ENCODE measurements at regions not wholly inside any gene's neighbourhood (a gene's known extent, or its start where the extent isn't known, plus 50 kb on each side); places are given as distances from the start of the nearest gene placed in this dataset.

DNA sequence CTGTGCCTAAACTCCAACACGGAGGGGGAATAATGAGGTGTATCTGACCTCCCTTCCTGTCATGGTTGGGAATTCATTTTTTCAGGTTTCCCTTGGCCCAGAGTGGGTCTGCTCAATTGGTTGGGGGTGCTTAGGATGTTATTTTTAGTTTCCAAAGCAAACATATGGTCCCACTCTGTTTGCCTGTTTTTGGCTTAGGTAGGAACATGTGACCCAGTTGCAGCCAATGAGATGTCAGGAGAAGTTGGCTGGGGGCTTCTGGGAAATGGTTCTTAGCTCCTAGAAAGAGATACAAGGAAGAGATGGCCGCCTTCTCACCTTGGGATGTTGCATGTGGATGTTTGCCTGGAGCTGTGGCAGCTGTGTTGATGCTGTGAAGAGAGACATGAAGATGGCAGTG is 147.9 kb upstream of the RFLNA start:
- Histone ChIP-seq H3K4me3 (replicated peaks in 1 of 2; ENCODE audit: low read depth in 1 of 2, low read length in 2 of 2) (no peak overlapping the region), H3K9me3 (ENCODE audit: control insufficient read depth in 1 of 2, insufficient read depth in 1 of 2, low read depth in 1 of 2, low read length in 2 of 2) (peaks cover 0 to 4% of the 10 kb centered on the region in 2 experiments; a peak in 1 of 4 replicates), H3K9me2 (ENCODE audit: insufficient read depth) (no peaks in the 10 kb centered on the region), H2AFZ (ENCODE audit: low read depth, low read length, poor library complexity, severe bottlenecking) (no peak overlapping the region), H3K79me2 (ENCODE audit: insufficient read depth, low read length) (no peaks in the 10 kb centered on the region), H3K27ac (ENCODE audit: low read depth, low read length) (no peak overlapping the region), H3K27me3 (ENCODE audit: insufficient read depth, low read length) (no peaks in the 10 kb centered on the region), H3K4me2 (ENCODE audit: low read length) (no peak overlapping the region), H4K20me1 (ENCODE audit: insufficient read depth) (no peaks in the 10 kb centered on the region), H3K36me3 (ENCODE audit: control insufficient read depth in 1 of 2, insufficient read depth in 2 of 2, low read length in 2 of 2) (no peaks in the 10 kb centered on the region), H3K9ac (ENCODE audit: low read length) (no peak overlapping the region), H3K4me1 (ENCODE audit: control insufficient read depth in 1 of 2, insufficient read depth in 2 of 2, low read length in 2 of 2) (no peaks in the 10 kb centered on the region)
- ATAC-seq, result no peak
- no TSS peak for BruUV-seq (replicated peaks)
- intact Hi-C loops (cut with micrococcal nuclease), result no loop called here
- no peak for TF ChIP-seq SIN3A (IDR thresholded peaks at IDR 0.05; ENCODE audit: low read depth)
- TF ChIP-seq ELF1 (IDR thresholded peaks at IDR 0.05; ENCODE audit: borderline replicate concordance, low read depth), result no peak
- TF ChIP-seq, protein P1, sequence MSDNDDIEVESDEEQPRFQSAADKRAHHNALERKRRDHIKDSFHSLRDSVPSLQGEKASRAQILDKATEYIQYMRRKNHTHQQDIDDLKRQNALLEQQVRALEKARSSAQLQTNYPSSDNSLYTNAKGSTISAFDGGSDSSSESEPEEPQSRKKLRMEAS (IDR thresholded peaks at IDR 0.05), result no peak
- TF ChIP-seq POLR2A (IDR thresholded peaks at IDR 0.05; ENCODE audit: borderline replicate concordance, extremely low read depth, insufficient read depth, insufficient read length), result no peak
- TF ChIP-seq FOSL1 (IDR thresholded peaks at IDR 0.05; ENCODE audit: low read depth), result no peak
- no peak for TF ChIP-seq EZH2phosphoT487 (IDR thresholded peaks at IDR 0.05; ENCODE audit: borderline replicate concordance)
- no peak for TF ChIP-seq YY1 (IDR thresholded peaks at IDR 0.05; ENCODE audit: extremely low read depth, insufficient replicate concordance, low read depth, low read length)
- TF ChIP-seq, protein P2, sequence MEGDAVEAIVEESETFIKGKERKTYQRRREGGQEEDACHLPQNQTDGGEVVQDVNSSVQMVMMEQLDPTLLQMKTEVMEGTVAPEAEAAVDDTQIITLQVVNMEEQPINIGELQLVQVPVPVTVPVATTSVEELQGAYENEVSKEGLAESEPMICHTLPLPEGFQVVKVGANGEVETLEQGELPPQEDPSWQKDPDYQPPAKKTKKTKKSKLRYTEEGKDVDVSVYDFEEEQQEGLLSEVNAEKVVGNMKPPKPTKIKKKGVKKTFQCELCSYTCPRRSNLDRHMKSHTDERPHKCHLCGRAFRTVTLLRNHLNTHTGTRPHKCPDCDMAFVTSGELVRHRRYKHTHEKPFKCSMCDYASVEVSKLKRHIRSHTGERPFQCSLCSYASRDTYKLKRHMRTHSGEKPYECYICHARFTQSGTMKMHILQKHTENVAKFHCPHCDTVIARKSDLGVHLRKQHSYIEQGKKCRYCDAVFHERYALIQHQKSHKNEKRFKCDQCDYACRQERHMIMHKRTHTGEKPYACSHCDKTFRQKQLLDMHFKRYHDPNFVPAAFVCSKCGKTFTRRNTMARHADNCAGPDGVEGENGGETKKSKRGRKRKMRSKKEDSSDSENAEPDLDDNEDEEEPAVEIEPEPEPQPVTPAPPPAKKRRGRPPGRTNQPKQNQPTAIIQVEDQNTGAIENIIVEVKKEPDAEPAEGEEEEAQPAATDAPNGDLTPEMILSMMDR (IDR thresholded peaks at IDR 0.05 in 2 of 3, conservative IDR thresholded peaks at IDR 0.05 in 1 of 3; ENCODE audit: borderline replicate concordance in 1 of 3, insufficient read depth in 1 of 3, low read depth in 2 of 3, low read length in 2 of 3), result no peak
- TF ChIP-seq SRF (IDR thresholded peaks at IDR 0.05; ENCODE audit: low read depth), result no peak
- no peak for TF ChIP-seq CBX3 (IDR thresholded peaks at IDR 0.05; ENCODE audit: low read depth)
- TF ChIP-seq, protein P3, sequence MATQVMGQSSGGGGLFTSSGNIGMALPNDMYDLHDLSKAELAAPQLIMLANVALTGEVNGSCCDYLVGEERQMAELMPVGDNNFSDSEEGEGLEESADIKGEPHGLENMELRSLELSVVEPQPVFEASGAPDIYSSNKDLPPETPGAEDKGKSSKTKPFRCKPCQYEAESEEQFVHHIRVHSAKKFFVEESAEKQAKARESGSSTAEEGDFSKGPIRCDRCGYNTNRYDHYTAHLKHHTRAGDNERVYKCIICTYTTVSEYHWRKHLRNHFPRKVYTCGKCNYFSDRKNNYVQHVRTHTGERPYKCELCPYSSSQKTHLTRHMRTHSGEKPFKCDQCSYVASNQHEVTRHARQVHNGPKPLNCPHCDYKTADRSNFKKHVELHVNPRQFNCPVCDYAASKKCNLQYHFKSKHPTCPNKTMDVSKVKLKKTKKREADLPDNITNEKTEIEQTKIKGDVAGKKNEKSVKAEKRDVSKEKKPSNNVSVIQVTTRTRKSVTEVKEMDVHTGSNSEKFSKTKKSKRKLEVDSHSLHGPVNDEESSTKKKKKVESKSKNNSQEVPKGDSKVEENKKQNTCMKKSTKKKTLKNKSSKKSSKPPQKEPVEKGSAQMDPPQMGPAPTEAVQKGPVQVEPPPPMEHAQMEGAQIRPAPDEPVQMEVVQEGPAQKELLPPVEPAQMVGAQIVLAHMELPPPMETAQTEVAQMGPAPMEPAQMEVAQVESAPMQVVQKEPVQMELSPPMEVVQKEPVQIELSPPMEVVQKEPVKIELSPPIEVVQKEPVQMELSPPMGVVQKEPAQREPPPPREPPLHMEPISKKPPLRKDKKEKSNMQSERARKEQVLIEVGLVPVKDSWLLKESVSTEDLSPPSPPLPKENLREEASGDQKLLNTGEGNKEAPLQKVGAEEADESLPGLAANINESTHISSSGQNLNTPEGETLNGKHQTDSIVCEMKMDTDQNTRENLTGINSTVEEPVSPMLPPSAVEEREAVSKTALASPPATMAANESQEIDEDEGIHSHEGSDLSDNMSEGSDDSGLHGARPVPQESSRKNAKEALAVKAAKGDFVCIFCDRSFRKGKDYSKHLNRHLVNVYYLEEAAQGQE (IDR thresholded peaks at IDR 0.05; ENCODE audit: low read depth), result no peak
- TF ChIP-seq ZFX (IDR thresholded peaks at IDR 0.05), result no peak
- no peak for TF ChIP-seq TCF7L2 (IDR thresholded peaks at IDR 0.05; ENCODE audit: borderline replicate concordance, extremely low read depth, insufficient read depth, insufficient read length)
- TF ChIP-seq EGR1 (IDR thresholded peaks at IDR 0.05; ENCODE audit: low read depth), result no peak
- no peak for TF ChIP-seq RAD21 (IDR thresholded peaks at IDR 0.05; ENCODE audit: low read depth)
- TF ChIP-seq, protein P4, sequence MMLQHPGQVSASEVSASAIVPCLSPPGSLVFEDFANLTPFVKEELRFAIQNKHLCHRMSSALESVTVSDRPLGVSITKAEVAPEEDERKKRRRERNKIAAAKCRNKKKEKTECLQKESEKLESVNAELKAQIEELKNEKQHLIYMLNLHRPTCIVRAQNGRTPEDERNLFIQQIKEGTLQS (IDR thresholded peaks at IDR 0.05), result no peak
- TF ChIP-seq, protein P5, sequence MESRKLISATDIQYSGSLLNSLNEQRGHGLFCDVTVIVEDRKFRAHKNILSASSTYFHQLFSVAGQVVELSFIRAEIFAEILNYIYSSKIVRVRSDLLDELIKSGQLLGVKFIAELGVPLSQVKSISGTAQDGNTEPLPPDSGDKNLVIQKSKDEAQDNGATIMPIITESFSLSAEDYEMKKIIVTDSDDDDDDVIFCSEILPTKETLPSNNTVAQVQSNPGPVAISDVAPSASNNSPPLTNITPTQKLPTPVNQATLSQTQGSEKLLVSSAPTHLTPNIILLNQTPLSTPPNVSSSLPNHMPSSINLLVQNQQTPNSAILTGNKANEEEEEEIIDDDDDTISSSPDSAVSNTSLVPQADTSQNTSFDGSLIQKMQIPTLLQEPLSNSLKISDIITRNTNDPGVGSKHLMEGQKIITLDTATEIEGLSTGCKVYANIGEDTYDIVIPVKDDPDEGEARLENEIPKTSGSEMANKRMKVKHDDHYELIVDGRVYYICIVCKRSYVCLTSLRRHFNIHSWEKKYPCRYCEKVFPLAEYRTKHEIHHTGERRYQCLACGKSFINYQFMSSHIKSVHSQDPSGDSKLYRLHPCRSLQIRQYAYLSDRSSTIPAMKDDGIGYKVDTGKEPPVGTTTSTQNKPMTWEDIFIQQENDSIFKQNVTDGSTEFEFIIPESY (IDR thresholded peaks at IDR 0.05; ENCODE audit: extremely low read depth, insufficient replicate concordance, low read length), result no peak
- ChIA-PET POLR2A (no interaction called here), CTCF (no interaction called here), RAD21 (ENCODE audit: low non-redundant PET in 1 of 2, low total read pairs in 2 of 2, uncharacterized antibody in 2 of 2, unreplicated experiment in 2 of 2) (no interaction called here)
- DNase-seq (ENCODE audit: low read depth, low spot score), result no peak
